ENCODE measurements at regions not wholly inside any gene's neighbourhood (a gene's known extent, or its start where the extent isn't known, plus 50 kb on each side); places are given as distances from the start of the nearest gene placed in this dataset.
"Not testable (repeated sequence)": the region's sequence is repeated elsewhere in the genome, so short reads cannot be mapped to it uniquely, and the experiment has no call there.

DNA sequence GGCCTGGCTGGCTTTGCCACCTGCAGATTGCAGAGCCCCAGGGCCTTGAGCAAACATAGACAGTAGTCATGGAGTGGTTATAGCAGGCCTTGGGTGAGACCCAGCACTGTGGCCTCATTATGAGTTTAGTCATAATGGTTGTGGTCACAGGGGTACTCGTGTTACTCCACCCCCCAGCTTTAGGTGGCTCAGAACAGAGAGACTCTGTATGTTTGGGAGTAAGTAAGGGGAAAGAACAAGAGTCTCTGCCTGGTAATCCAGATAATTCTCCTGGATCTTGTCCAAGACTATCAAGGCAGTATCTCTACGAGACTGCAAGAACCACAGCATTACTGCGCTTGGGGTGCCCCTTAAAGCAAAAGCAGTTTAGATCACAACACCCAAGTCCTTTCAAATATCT lies 62.3 kb upstream of the SCRG1 start:
- TF ChIP-seq, protein P1, sequence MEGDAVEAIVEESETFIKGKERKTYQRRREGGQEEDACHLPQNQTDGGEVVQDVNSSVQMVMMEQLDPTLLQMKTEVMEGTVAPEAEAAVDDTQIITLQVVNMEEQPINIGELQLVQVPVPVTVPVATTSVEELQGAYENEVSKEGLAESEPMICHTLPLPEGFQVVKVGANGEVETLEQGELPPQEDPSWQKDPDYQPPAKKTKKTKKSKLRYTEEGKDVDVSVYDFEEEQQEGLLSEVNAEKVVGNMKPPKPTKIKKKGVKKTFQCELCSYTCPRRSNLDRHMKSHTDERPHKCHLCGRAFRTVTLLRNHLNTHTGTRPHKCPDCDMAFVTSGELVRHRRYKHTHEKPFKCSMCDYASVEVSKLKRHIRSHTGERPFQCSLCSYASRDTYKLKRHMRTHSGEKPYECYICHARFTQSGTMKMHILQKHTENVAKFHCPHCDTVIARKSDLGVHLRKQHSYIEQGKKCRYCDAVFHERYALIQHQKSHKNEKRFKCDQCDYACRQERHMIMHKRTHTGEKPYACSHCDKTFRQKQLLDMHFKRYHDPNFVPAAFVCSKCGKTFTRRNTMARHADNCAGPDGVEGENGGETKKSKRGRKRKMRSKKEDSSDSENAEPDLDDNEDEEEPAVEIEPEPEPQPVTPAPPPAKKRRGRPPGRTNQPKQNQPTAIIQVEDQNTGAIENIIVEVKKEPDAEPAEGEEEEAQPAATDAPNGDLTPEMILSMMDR (IDR thresholded peaks at IDR 0.05; ENCODE audit: insufficient read depth, low read length, severe bottlenecking): no peak
- no peak overlapping the region for H3K4me3 ChIP-seq (ENCODE audit: low read depth, low read length)
- no peaks in the 10 kb centered on the region for H3K27me3 ChIP-seq (ENCODE audit: control insufficient read depth, insufficient read depth, low read length)
- H3K36me3 ChIP-seq (ENCODE audit: control insufficient read depth, insufficient read depth, low read length): no peaks in the 10 kb centered on the region
- no peak for DNase-seq (ENCODE audit: low read depth)
- no peak for FAIRE-seq

GRCh38 chr4:173459857-173460256 lies 60.9 kb upstream of the SCRG1 start:
- no peak for FAIRE-seq
- Histone ChIP-seq H3K4me3 (ENCODE audit: low read depth, low read length) (no peak overlapping the region), H3K36me3 (ENCODE audit: control insufficient read depth, insufficient read depth, low read length) (no peaks in the 10 kb centered on the region), H3K27me3 (ENCODE audit: control insufficient read depth, insufficient read depth, low read length) (no peaks in the 10 kb centered on the region)
- DNase-seq (ENCODE audit: low read depth): no peak
- TF ChIP-seq, protein P1 (IDR thresholded peaks at IDR 0.05; ENCODE audit: insufficient read depth, low read length, severe bottlenecking): no peak

DNA sequence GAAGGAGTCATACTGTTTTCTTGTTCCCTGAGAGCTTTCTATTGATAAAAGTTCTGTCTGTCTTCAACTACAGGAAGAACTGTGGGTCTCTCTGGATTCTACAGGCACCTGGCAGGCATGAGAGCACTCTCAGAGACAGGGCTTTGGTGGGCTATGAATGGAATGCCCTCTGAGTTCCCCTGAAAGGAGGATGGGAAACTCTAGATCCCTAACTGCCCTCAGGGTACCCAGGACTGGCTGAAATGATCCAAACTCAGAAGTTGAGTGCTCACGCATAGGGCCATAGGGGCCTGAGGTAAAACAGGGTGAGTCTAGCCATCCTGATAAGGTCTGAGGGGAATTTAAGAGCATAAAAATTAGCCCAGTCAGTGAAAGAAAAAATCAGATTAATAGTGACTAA lies 59.0 kb upstream of the SCRG1 start:
- no peaks in the 10 kb centered on the region for H3K36me3 ChIP-seq (ENCODE audit: control insufficient read depth, insufficient read depth, low read length)
- TF ChIP-seq, protein P1 (IDR thresholded peaks at IDR 0.05; ENCODE audit: insufficient read depth, low read length, severe bottlenecking): no peak
- DNase-seq (ENCODE audit: low read depth) (no peak), FAIRE-seq (no peak)
- H3K4me3 ChIP-seq (ENCODE audit: low read depth, low read length): no peak overlapping the region
- H3K27me3 ChIP-seq (ENCODE audit: control insufficient read depth, insufficient read depth, low read length): no peaks in the 10 kb centered on the region

GRCh38 chr4:173451435-173451834 lies 52.5 kb upstream of the SCRG1 start:
- FAIRE-seq; H3K36me3 ChIP-seq (ENCODE audit: control insufficient read depth, insufficient read depth, low read length); H3K27me3 ChIP-seq (ENCODE audit: control insufficient read depth, insufficient read depth, low read length); DNase-seq (ENCODE audit: low read depth); H3K4me3 ChIP-seq (ENCODE audit: low read depth, low read length): not testable (repeated sequence)

- FAIRE-seq: no peak
- TF ChIP-seq, protein P1 (IDR thresholded peaks at IDR 0.05; ENCODE audit: insufficient read depth, low read length, severe bottlenecking): no peak
Measured at GRCh38 chr4:173450281-173450680, 51.4 kb upstream of the SCRG1 start.

GRCh38 chr4:173449380-173449717 lies 50.4 kb upstream of the SCRG1 start:
- Histone ChIP-seq H3K36me3 (ENCODE audit: control insufficient read depth, insufficient read depth, low read length) (no peaks in the 10 kb centered on the region), H3K4me3 (ENCODE audit: low read depth, low read length) (no peak overlapping the region), H3K27me3 (ENCODE audit: control insufficient read depth, insufficient read depth, low read length) (no peaks in the 10 kb centered on the region)
- TF ChIP-seq, protein P1 (IDR thresholded peaks at IDR 0.05; ENCODE audit: insufficient read depth, low read length, severe bottlenecking): no peak
- no peak for DNase-seq (ENCODE audit: low read depth)
- FAIRE-seq: no peak

More at GRCh38 chr4:173450281-173450680, 51.4 kb upstream of the SCRG1 start:
- Histone ChIP-seq H3K4me3 (ENCODE audit: low read depth, low read length) (no peak overlapping the region), H3K27me3 (ENCODE audit: control insufficient read depth, insufficient read depth, low read length) (no peaks in the 10 kb centered on the region), H3K36me3 (ENCODE audit: control insufficient read depth, insufficient read depth, low read length) (no peaks in the 10 kb centered on the region)
- DNase-seq (ENCODE audit: low read depth): peak; percentile 5
